H1 (cell line): ENCODE measurements at regions not wholly inside any gene's neighbourhood (a gene's known extent, or its start where the extent isn't known, plus 50 kb on each side); places are given as distances from the start of the nearest gene placed in this dataset.

Experiments used
- CTCF ChIA-PET: fragments of 300-600 bp; sonication (Branson Sonifier 250); formaldehyde crosslinking; loops from one replicate; lab custom pipeline; 2021; ENCODE audit not compliant: partially characterized antibody; lab: Charles Lee
- POLR2A ChIA-PET: fragments of 300-600 bp; sonication (Branson Sonifier 250); formaldehyde crosslinking; loops from one replicate; lab custom pipeline; 2021; ENCODE audit warnings: inconsistent platforms; ENCODE audit not compliant: partially characterized antibody; lab: Charles Lee
- DNase-seq, 2 experiments: peaks; one replicate each; pipeline versions ENCODE4 v3.0.0 to v3.0.0-alpha.2; 2010 to 2022; ENCODE audit warnings: low spot score in 2 of 2, low read depth in 1 of 2, mixed read lengths in 1 of 2
- FAIRE-seq: peaks from 2 replicates; lab custom pipeline; 2011; peaks lifted over from hg19 to GRCh38; lab: Jason Lieb, UNC
- H2AFZ ChIP-seq: 2 replicates; pipeline ENCODE4 v1.8.1; 2012; ENCODE audit warnings: low read length, inconsistent platforms
- H2AK5ac ChIP-seq: 2 replicates; pipeline ENCODE4 v1.6.1; 2013; ENCODE audit warnings: low read depth, low read length
- H2BK120ac ChIP-seq: replicated peaks from 2 replicates; pipeline ENCODE3; 2013; ENCODE audit warnings: low read depth, low read length, inconsistent platforms
- H2BK12ac ChIP-seq: 2 replicates; pipeline ENCODE4 v1.6.1; 2013; ENCODE audit warnings: low read depth, low read length
- H2BK15ac ChIP-seq: 2 replicates; pipeline ENCODE4 v1.6.1; 2013; ENCODE audit warnings: low read length
- H2BK20ac ChIP-seq: 2 replicates; pipeline ENCODE4 v1.6.1; 2013; ENCODE audit warnings: low read length
- H2BK5ac ChIP-seq: 2 replicates; pipeline ENCODE4 v1.6.1; 2013; ENCODE audit warnings: low read depth, low read length
- H3K14ac ChIP-seq: 2 replicates; pipeline ENCODE4 v1.6.1; 2013; ENCODE audit warnings: inconsistent platforms; ENCODE audit not compliant: insufficient read length
- H3K18ac ChIP-seq: 2 replicates; pipeline ENCODE4 v1.6.1; 2013; ENCODE audit warnings: low read length; ENCODE audit errors: extremely low read depth
- H3K23ac ChIP-seq: 2 replicates; pipeline ENCODE4 v1.6.1; 2013; ENCODE audit warnings: inconsistent platforms; ENCODE audit not compliant: insufficient read length
- H3K23me2 ChIP-seq: 2 replicates; pipeline ENCODE4 v1.6.1; 2013; ENCODE audit warnings: low read depth, low read length
- H3K27ac ChIP-seq: 2 replicates; pipeline ENCODE4 v1.6.1; 2011; ENCODE audit warnings: low read depth, low read length, inconsistent platforms
- H3K27me3 ChIP-seq, 4 experiments: replicated peaks in 1 of 4; 1 replicate in 1 of 4; 2 replicates in 3 of 4; pipeline versions ENCODE4 v1.6.1 to v1.8.1; 2011 to 2013; ENCODE audit warnings: low read length in 3 of 4, mild to moderate bottlenecking in 3 of 4, inconsistent platforms in 2 of 4, mixed read lengths in 2 of 4, moderate library complexity in 1 of 4; ENCODE audit not compliant: control insufficient read depth in 3 of 4, insufficient read depth in 3 of 4; ENCODE audit errors: extremely low read depth in 1 of 4
- H3K36me3 ChIP-seq, 4 experiments: 2 replicates each; pipeline versions ENCODE4 v1.6.1 to v1.8.1; 2011 to 2013; ENCODE audit warnings: mild to moderate bottlenecking in 4 of 4, low read length in 3 of 4, moderate library complexity in 2 of 4, control low read depth in 1 of 4, inconsistent platforms in 1 of 4; ENCODE audit not compliant: insufficient read depth in 4 of 4, control insufficient read depth in 2 of 4
- H3K4ac ChIP-seq: replicated peaks from 2 replicates; pipeline ENCODE3; 2013; ENCODE audit warnings: low read length, low read depth, mixed read lengths, inconsistent platforms; ENCODE audit not compliant: insufficient read length
- H3K4me1 ChIP-seq, 4 experiments: replicated peaks in 1 of 4; 1 replicate in 1 of 4; 2 replicates in 3 of 4; pipeline versions ENCODE4 v1.6.1 to v1.8.1; 2011 to 2013; ENCODE audit warnings: low read length in 3 of 4, inconsistent platforms in 2 of 4, mixed read lengths in 1 of 4; ENCODE audit not compliant: insufficient read depth in 4 of 4, control insufficient read depth in 3 of 4
- H3K4me2 ChIP-seq, 2 experiments: 2 replicates each; pipeline versions ENCODE4 v1.6.1 to v1.8.1; 2011 to 2013; ENCODE audit warnings: low read depth in 2 of 2, low read length in 2 of 2, control low read depth in 1 of 2, inconsistent platforms in 1 of 2, mild to moderate bottlenecking in 1 of 2; ENCODE audit not compliant: insufficient read depth in 1 of 2
- H3K4me3 ChIP-seq, 4 experiments: fragments of 200-600, 300-600 bp in 1 of 4; sonication (generic), shearing (Covaris generic), sonication (Bioruptor Twin) in 1 of 4; 2 replicates each; pipeline versions ENCODE4 v1.5.1 to v1.8.1; 2011 to 2016; ENCODE audit warnings: low read length in 4 of 4, low read depth in 3 of 4, control low read depth in 2 of 4, inconsistent platforms in 2 of 4, mild to moderate bottlenecking in 2 of 4, mixed read lengths in 1 of 4, moderate library complexity in 1 of 4; ENCODE audit not compliant: insufficient read depth in 2 of 4; ENCODE audit errors: extremely low read depth in 1 of 4
- H3K56ac ChIP-seq: replicated peaks from 2 replicates; pipeline ENCODE3; 2013; ENCODE audit warnings: low read depth, mild to moderate bottlenecking, mixed read lengths, low read length, inconsistent platforms; ENCODE audit not compliant: insufficient read length
- H3K79me1 ChIP-seq: 2 replicates; pipeline ENCODE4 v1.6.1; 2013; ENCODE audit warnings: low read depth, low read length, control low read depth
- H3K79me2 ChIP-seq, 2 experiments: 2 replicates each; pipeline versions ENCODE4 v1.6.1 to v1.8.1; 2012 to 2013; ENCODE audit warnings: low read length in 2 of 2, mild to moderate bottlenecking in 2 of 2, inconsistent platforms in 1 of 2; ENCODE audit not compliant: insufficient read depth in 2 of 2, control insufficient read depth in 1 of 2
- H3K9ac ChIP-seq, 4 experiments: replicated peaks in 1 of 4; 1 replicate in 1 of 4; 2 replicates in 3 of 4; pipeline versions ENCODE4 v1.6.1 to v1.8.1; 2011 to 2013; ENCODE audit warnings: low read depth in 3 of 4, low read length in 3 of 4, control low read depth in 2 of 4, mild to moderate bottlenecking in 2 of 4, moderate library complexity in 2 of 4, inconsistent platforms in 1 of 4; ENCODE audit errors: extremely low read depth in 1 of 4
- H3K9me3 ChIP-seq, 2 experiments: 2 replicates each; pipeline versions ENCODE4 v1.6.1 to v1.8.1; 2012 to 2013; ENCODE audit warnings: mild to moderate bottlenecking in 2 of 2, moderate library complexity in 2 of 2, control low read depth in 1 of 2, inconsistent platforms in 1 of 2, low read depth in 1 of 2, low read length in 1 of 2, mixed read lengths in 1 of 2; ENCODE audit not compliant: insufficient read depth in 2 of 2
- H4K20me1 ChIP-seq, 2 experiments: replicated peaks in 1 of 2; 2 replicates each; pipeline versions ENCODE3 to v1.8.1; 2011 to 2013; ENCODE audit warnings: inconsistent platforms in 2 of 2, low read length in 2 of 2, mild to moderate bottlenecking in 1 of 2; ENCODE audit not compliant: insufficient read depth in 2 of 2, control insufficient read depth in 1 of 2
- H4K5ac ChIP-seq: 2 replicates; pipeline ENCODE4 v1.6.1; 2013; ENCODE audit warnings: low read length, low read depth, mixed read lengths, inconsistent platforms; ENCODE audit not compliant: insufficient read length
- H4K8ac ChIP-seq: 2 replicates; pipeline ENCODE4 v1.8.0; 2013; ENCODE audit warnings: mild to moderate bottlenecking, moderate library complexity, low read length, inconsistent platforms; ENCODE audit not compliant: insufficient read depth; ENCODE audit errors: extremely low read depth
- H4K91ac ChIP-seq: replicated peaks from 2 replicates; pipeline ENCODE3; 2013; ENCODE audit warnings: low read length, mixed read lengths, inconsistent platforms; ENCODE audit not compliant: insufficient read length
- HDAC6 ChIP-seq: IDR thresholded peaks from one replicate; pipeline ENCODE4 v1.7.1; 2012; ENCODE audit warnings: low read depth, mild to moderate bottlenecking, inconsistent platforms, low read length, moderate library complexity
- TAF1 ChIP-seq: IDR thresholded peaks from 2 replicates; pipeline ENCODE4 v1.6.1; 2011; ENCODE audit warnings: mild to moderate bottlenecking, low read depth, low read length
- WGBS, 2 experiments: shearing (Covaris generic) in 1 of 2; methylation state at CpG; one replicate each; pipeline versions ENCODE4 v1.1.6 to v1.1.7; 2013 to 2015; ENCODE audit warnings: low lambda C conversion rate in 2 of 2, mixed read lengths in 2 of 2, inconsistent platforms in 1 of 2, low coverage in 1 of 2, missing lambda C conversion rate in 1 of 2; ENCODE audit not compliant: insufficient replicate concordance in 2 of 2, insufficient coverage in 1 of 2, insufficient read length in 1 of 2; ENCODE audit errors: extremely low coverage in 1 of 2, missing lambda C conversion rate in 1 of 2; 5-methylcytosine and 5-hydroxymethylcytosine counted together

DNA sequence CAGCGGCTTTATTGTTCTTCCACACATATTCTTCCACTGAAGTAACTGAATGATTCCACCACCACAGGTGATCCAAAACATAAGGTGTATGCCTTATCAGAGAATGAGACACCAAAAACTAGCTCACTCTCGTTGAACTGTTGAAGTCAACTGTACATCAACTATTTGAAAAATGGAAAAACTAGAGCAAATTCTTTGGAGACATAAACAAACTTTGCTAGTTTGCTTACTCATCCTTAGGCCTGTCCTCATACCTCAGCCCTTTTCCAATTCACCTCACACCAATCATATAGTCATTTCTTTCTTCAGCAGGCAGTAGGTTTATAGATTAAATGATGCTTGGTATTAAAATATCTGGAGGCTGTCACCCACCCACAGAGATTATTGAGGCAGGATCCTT lies 77.1 kb upstream of the RNF217 start:
- Histone ChIP-seq H3K23me2 (no peaks in the 10 kb centered on the region), H3K79me2 (no peaks in the 10 kb centered on the region), H4K91ac (no peak overlapping the region), H3K9me3 (no peaks in the 10 kb centered on the region), H3K36me3 (no peaks in the 10 kb centered on the region), H4K8ac (no peak overlapping the region), H3K56ac (no peak overlapping the region), H3K4ac (no peak overlapping the region), H2BK120ac (no peak overlapping the region), H3K18ac (no peak overlapping the region), H2BK5ac (no peak overlapping the region), H3K9ac (no peak overlapping the region), H3K27me3 (no peaks in the 10 kb centered on the region), H4K5ac (no peak overlapping the region), H3K14ac (no peak overlapping the region), H3K79me1 (no peaks in the 10 kb centered on the region), H3K4me3 (no peak overlapping the region), H2BK15ac (no peak overlapping the region), H3K4me1 (peaks cover 0 to 13% (median 3%) of the 10 kb centered on the region in 4 experiments; a peak in 5 of 7 replicates), H3K27ac (no peak overlapping the region), H3K4me2 (no peak overlapping the region), H2AFZ (peak overlapping the region; percentile 17; the same call in 1 of the 2 replicates), H2BK20ac (no peak overlapping the region), H3K23ac (no peak overlapping the region), H2BK12ac (no peak overlapping the region), H2AK5ac (no peak overlapping the region), H4K20me1 (no peaks in the 10 kb centered on the region)
- no peak for DNase-seq
- no peak for FAIRE-seq
- ChIA-PET CTCF (no interaction called here), POLR2A (no interaction called here)
- WGBS, 2 experiments: 89% methylated on average over 2 of the region's 2 CpGs; no CpG with 5 or more reads in 1 of the 2 experiments
- TF ChIP-seq HDAC6 (no peak), TAF1 (no peak)
